D721Med (cell line): ENCODE measurements at regions not wholly inside any gene's neighbourhood (a gene's known extent, or its start where the extent isn't known, plus 50 kb on each side); places are given as distances from the start of the nearest gene placed in this dataset.

ENCODE experiments used
- DNase-seq: peaks from one replicate; pipeline ENCODE4 v3.0.0; 2011; ENCODE audit warnings: low spot score; ENCODE audit not compliant: insufficient read length
- FAIRE-seq: peaks from 2 replicates; lab custom pipeline; 2011; peaks lifted over from hg19 to GRCh38; lab: Jason Lieb, UNC
- TF ChIP-seq, protein P1 (sequence below): IDR thresholded peaks from 2 replicates; pipeline ENCODE4 v1.5.1; 2012; ENCODE audit warnings: mild to moderate bottlenecking, control low read depth; ENCODE audit not compliant: insufficient read depth; ENCODE audit errors: missing control alignments

DNA sequence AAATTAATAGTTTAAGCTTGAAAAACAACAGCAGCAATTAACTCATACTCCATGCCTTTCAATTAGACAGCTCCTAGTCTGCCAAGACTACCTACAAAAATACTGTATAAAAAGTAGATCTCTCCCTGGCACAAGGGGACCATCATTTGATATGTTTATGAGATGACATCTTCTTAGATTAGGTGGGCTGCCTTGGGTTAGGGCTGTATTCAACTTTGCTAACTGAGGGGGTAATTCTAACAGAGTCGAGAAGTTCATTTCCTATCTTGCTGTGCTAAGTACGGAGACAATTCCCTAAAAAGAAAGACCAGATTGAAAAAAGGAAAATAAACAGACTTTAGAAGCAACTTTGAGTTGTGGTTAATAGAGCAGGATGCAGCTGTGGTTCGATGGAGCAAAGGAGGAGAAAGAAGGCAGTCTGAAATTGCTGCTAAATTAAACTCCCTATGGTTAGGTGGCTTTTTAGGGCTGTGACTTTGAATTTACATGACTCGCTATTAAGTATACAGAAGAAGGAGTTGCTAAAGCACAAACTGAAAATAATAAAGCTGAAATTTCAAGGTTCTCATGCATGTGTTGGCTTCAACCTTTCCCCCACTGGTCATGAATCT, 75.4 kb downstream of the CDC7 start:
- DNase-seq = no peak
- TF ChIP-seq, protein P1, sequence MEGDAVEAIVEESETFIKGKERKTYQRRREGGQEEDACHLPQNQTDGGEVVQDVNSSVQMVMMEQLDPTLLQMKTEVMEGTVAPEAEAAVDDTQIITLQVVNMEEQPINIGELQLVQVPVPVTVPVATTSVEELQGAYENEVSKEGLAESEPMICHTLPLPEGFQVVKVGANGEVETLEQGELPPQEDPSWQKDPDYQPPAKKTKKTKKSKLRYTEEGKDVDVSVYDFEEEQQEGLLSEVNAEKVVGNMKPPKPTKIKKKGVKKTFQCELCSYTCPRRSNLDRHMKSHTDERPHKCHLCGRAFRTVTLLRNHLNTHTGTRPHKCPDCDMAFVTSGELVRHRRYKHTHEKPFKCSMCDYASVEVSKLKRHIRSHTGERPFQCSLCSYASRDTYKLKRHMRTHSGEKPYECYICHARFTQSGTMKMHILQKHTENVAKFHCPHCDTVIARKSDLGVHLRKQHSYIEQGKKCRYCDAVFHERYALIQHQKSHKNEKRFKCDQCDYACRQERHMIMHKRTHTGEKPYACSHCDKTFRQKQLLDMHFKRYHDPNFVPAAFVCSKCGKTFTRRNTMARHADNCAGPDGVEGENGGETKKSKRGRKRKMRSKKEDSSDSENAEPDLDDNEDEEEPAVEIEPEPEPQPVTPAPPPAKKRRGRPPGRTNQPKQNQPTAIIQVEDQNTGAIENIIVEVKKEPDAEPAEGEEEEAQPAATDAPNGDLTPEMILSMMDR = no peak
- no peak for FAIRE-seq

DNA sequence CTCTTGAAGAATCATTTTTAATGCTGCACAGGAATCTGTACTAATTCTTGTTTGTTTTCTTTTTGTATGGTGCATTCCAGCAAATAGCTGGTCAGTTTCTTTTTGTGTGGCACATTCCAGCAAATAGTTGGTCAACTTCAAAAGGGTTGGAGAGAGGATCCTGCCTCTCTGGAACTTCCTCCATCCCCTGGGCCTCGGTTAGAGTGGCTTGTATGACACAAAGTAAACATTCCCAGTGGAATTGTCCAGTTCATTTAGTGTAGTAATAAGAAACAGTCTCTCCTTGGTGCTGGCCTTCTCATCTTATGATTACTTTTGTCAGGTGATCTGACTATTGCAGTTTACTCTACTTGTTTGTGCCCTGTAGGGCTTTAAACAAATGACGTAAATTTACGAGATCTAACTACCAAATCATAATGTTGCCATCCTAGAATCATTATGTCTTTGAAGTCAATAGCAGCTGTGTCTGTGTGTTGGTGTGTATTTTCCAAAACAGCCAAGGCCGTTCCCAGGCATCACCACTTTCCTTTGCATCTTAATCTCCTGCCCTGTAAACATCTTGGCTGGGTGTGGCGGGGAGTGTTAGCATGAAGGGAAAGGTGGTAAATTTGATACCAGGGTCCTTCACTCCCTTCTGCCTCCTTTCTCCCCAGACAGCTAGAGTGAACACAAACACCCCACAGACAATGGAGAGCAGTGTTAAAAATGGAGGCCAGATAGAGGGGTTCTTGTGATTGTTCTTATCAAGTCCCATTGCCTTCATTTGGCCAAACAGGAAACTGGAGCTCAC, 77.9 kb downstream of the CDC7 start:
- DNase-seq (no peak), FAIRE-seq (no peak)
- TF ChIP-seq, protein P1 = no peak

DNA sequence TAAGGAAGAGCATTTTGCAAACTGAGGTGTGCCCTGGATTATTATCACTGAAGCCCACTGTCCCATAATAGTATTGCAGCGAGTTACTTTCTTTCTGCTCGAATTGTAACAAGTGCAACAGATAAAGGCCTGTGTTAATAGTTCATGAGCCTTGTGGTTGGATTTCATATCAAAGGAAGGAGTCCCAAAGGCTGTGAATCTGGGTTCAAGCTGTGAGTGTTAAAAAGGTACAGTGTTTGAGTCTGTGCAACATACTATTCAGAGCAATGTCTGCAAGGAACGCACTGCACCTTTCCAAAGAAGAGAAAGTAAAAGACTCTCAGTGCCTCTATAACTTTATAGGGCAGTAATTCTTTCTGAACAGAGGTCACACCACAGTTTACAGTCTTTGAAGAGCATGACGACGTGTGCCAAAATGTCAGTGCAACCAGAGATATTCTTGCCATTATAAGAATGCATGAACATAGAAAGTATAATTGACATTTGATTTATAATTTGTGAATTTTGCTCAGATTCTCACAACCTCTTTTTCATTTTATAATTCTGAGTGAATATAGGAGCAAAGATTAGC, 79.1 kb downstream of the CDC7 start:
- FAIRE-seq (no peak), DNase-seq (no peak)
- TF ChIP-seq, protein P1 = no peak

DNA sequence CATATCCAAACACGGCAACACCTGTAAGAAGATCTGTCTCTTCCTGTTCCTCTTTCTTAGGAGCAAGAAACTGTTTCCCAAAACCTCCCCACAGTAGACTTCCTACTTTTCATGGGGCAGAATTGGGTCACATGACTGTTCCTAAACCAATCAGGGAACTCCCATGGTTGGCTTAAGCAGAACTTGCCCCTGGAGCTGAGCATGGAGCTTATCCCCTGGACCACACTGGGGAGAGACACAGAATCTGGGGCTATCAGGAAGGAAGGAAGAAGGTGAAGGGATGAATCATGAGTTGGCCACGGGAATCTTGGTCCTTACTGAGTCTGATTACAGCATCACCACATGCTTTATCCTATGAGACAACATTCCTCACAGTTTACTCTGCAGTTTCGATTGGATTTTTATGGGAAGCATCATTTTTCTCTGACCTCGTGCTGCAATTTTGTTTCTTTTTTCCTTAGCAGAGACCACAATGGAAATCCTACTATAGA, 81.8 kb downstream of the CDC7 start:
- FAIRE-seq = no peak
- TF ChIP-seq, protein P1 = no peak
- no peak for DNase-seq

DNA sequence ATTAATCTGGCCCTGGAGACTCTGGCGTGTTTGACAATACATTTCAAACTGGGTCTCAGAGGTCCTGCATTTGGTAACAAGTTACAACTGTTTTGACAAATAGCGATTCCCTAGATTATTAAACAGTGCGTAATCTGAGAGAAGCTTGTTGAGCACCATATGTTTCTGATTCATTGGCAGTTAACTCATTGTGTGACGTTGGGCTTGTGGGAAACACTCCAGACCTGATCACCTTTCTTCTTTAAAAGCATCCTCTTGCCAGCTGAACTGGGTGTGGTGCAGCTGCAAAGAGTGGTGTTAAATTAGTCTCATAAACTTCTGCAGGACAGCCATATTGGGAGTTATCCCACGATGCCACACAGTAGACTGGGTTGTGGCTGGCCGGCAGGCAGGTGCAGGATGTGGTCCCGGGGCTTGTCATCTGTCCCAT, 82.7 kb downstream of the CDC7 start:
- DNase-seq (no peak), FAIRE-seq (no peak)
- TF ChIP-seq, protein P1 = no peak

DNA sequence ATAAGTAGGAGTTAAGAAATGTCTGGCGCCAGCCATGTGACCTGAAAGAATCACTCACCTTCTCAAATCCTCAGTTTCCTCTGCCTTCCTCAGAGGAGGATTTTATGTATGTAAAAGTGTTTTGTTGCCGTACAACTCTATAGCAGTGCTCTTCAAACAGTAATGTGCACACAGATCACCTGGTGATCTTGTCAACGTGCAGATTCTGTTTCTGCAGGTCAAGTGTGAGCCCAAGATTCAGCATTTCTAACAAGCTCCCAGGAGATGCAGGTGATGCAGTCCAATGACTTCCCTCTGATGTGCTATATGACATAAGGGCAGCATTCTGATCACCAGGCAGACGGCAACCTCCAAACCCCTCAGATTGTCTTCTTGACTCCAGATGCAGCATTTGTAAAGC, 83.7 kb downstream of the CDC7 start:
- DNase-seq (no peak), FAIRE-seq (no peak)
- TF ChIP-seq, protein P1 = no peak
